WTC11 (cell line): ENCODE measurements at regions not wholly inside any gene's neighbourhood (a gene's known extent, or its start where the extent isn't known, plus 50 kb on each side); places are given as distances from the start of the nearest gene placed in this dataset.

ENCODE experiments used
- ATAC-seq: fragments of 200-7000 bp; cut with Tn5 transposase; 2 replicates; pipeline ENCODE4 v1.10.0; 2021; ENCODE audit warnings: mild to moderate bottlenecking, moderate library complexity
- CTCF ChIA-PET: fragments of 300-600 bp; sonication (Branson Sonifier 250); formaldehyde crosslinking; loops from one replicate; lab custom pipeline; 2021; ENCODE audit warnings: antibody characterized with exemption; lab: Charles Lee
- POLR2A ChIA-PET: fragments of 350-600 bp; sonication (Branson Sonifier 250); formaldehyde crosslinking; loops from one replicate; lab custom pipeline; 2021; ENCODE audit warnings: antibody characterized with exemption; lab: Charles Lee
- DNase-seq: peaks from one replicate; pipeline ENCODE4 v3.0.0; 2021; ENCODE audit warnings: low spot score
- H3K27ac Mint-ChIP-seq: 2 replicates; pipeline ENCODE4 v1.8.0; 2021; ENCODE audit warnings: mixed read lengths
- H3K27me3 Mint-ChIP-seq: 2 replicates; pipeline ENCODE4 v1.8.0; 2021; ENCODE audit warnings: low read depth, mild to moderate bottlenecking, moderate library complexity, mixed read lengths
- H3K36me3 Mint-ChIP-seq: 2 replicates; pipeline ENCODE4 v1.8.0; 2021; ENCODE audit warnings: mixed read lengths
- H3K4me1 Mint-ChIP-seq: 2 replicates; pipeline ENCODE4 v1.8.0; 2022; ENCODE audit warnings: mixed read lengths
- H3K4me3 Mint-ChIP-seq: 2 replicates; pipeline ENCODE4 v1.8.0; 2021; ENCODE audit warnings: mild to moderate bottlenecking, moderate library complexity, mixed read lengths
- H3K9me3 Mint-ChIP-seq: 2 replicates; pipeline ENCODE4 v1.8.0; 2021; ENCODE audit warnings: mixed read lengths
- AFF4 ChIP-seq: sonication (generic); formaldehyde crosslinking; IDR thresholded peaks from 2 replicates; pipeline ENCODE4 v1.8.1; 2023; ENCODE audit warnings: mild to moderate bottlenecking, missing genetic modification reagents, borderline replicate concordance
- ATF6 ChIP-seq: sonication (generic); formaldehyde crosslinking; IDR thresholded peaks from 2 replicates; pipeline ENCODE4 v1.8.1; 2023; ENCODE audit warnings: mild to moderate bottlenecking, missing genetic modification reagents
- CTCF ChIP-seq: fragments of 200-600 bp; IDR thresholded peaks from 2 replicates; pipeline ENCODE4 v1.8.0; 2022; ENCODE audit warnings: antibody characterized with exemption
- E2F4 ChIP-seq: sonication (generic); formaldehyde crosslinking; IDR thresholded peaks from 2 replicates; pipeline ENCODE4 v1.8.1; 2022; ENCODE audit warnings: low read depth, mild to moderate bottlenecking, moderate library complexity, missing genetic modification reagents, borderline replicate concordance
- ESRRA ChIP-seq: sonication (generic); formaldehyde crosslinking; IDR thresholded peaks from 2 replicates; pipeline ENCODE4 v1.8.1; 2022; ENCODE audit warnings: mild to moderate bottlenecking, missing genetic modification reagents, borderline replicate concordance
- ETV6 ChIP-seq: sonication (generic); formaldehyde crosslinking; IDR thresholded peaks from 2 replicates; pipeline ENCODE4 v1.8.1; 2022; ENCODE audit warnings: mild to moderate bottlenecking, missing genetic modification reagents
- FOXJ3 ChIP-seq: sonication (generic); formaldehyde crosslinking; IDR thresholded peaks from 2 replicates; pipeline ENCODE4 v1.9.0; 2021; ENCODE audit warnings: missing genetic modification reagents, mild to moderate bottlenecking, borderline replicate concordance
- GTF2I ChIP-seq: fragments of 250-450 bp; sonication (Bioruptor Pico); conservative IDR thresholded peaks from 2 replicates; pipeline ENCODE4 v1.4.0; 2021; ENCODE audit warnings: mild to moderate bottlenecking
- HMGA2 ChIP-seq: fragments of 250-450 bp; sonication (Bioruptor Pico); IDR thresholded peaks from 2 replicates; pipeline ENCODE4 v1.4.0; 2021; ENCODE audit warnings: mild to moderate bottlenecking, moderate library complexity
- NFE2L1 ChIP-seq: sonication (generic); formaldehyde crosslinking; IDR thresholded peaks from 2 replicates; pipeline ENCODE4 v1.8.1; 2023; ENCODE audit warnings: missing genetic modification reagents
- NR2C2 ChIP-seq: sonication (generic); formaldehyde crosslinking; IDR thresholded peaks from 2 replicates; pipeline ENCODE4 v1.8.0; 2022; ENCODE audit warnings: mild to moderate bottlenecking, missing genetic modification reagents
- PREB ChIP-seq: sonication (generic); formaldehyde crosslinking; IDR thresholded peaks from 2 replicates; pipeline ENCODE4 v1.8.1; 2022; ENCODE audit warnings: mild to moderate bottlenecking, missing genetic modification reagents, moderate library complexity, borderline replicate concordance
- SMAD3 ChIP-seq: sonication (generic); formaldehyde crosslinking; IDR thresholded peaks from 2 replicates; pipeline ENCODE4 v1.8.0; 2022; ENCODE audit warnings: missing genetic modification reagents, mild to moderate bottlenecking, borderline replicate concordance
- SP1 ChIP-seq: sonication (generic); formaldehyde crosslinking; conservative IDR thresholded peaks from 2 replicates; pipeline ENCODE4 v1.8.1; 2022; ENCODE audit warnings: missing genetic modification reagents
- TCF7 ChIP-seq: sonication (generic); formaldehyde crosslinking; IDR thresholded peaks from 2 replicates; pipeline ENCODE4 v1.8.0; 2022; ENCODE audit warnings: mild to moderate bottlenecking, low read depth, missing genetic modification reagents, moderate library complexity
- TEAD4 ChIP-seq: sonication (generic); formaldehyde crosslinking; IDR thresholded peaks from 2 replicates; pipeline ENCODE4 v1.8.0; 2022; ENCODE audit warnings: mild to moderate bottlenecking, missing genetic modification reagents
- USF2 ChIP-seq: sonication (generic); formaldehyde crosslinking; IDR thresholded peaks from 2 replicates; pipeline ENCODE4 v1.8.1; 2023; ENCODE audit warnings: mild to moderate bottlenecking, missing genetic modification reagents, moderate library complexity
- ZNF396 ChIP-seq: fragments of 250-450 bp; sonication (Bioruptor Pico); IDR thresholded peaks from 2 replicates; pipeline ENCODE4 v1.8.0; 2021; ENCODE audit warnings: mild to moderate bottlenecking, moderate library complexity, borderline replicate concordance

- DNase-seq = no peak
- Mint-ChIP-seq H3K36me3 (no peaks in the 10 kb centered on the region), H3K4me1 (peaks cover 2% of the 10 kb centered on the region), H3K27me3 (no peaks in the 10 kb centered on the region), H3K4me3 (no peak overlapping the region), H3K27ac (no peak overlapping the region), H3K9me3 (peaks cover 12% of the 10 kb centered on the region)
- TF ChIP-seq ZNF396 (no peak), USF2 (CRISPR knock-in tag) (no peak), SMAD3 (CRISPR knock-in tag) (no peak), NFE2L1 (CRISPR knock-in tag) (no peak), E2F4 (no peak), ETV6 (CRISPR knock-in tag) (no peak), HMGA2 (CRISPR knock-in tag) (no peak), NR2C2 (CRISPR knock-in tag) (no peak), SP1 (no peak), TEAD4 (CRISPR knock-in tag) (no peak), FOXJ3 (CRISPR knock-in tag) (no peak), GTF2I (no peak), AFF4 (no peak), ATF6 (CRISPR knock-in tag) (no peak), CTCF (no peak)
- CTCF ChIA-PET = no interaction called here
- POLR2A ChIA-PET = no interaction called here
- no peak for ATAC-seq
Measured at GRCh38 chr11:29786092-29786491, 230.7 kb downstream of the KCNA4 start.

- peaks cover 4% of the 10 kb centered on the region; the same call in 1 of the 2 replicates for H3K9me3 Mint-ChIP-seq
- DNase-seq (no peak), ATAC-seq (no peak)
- H3K36me3 Mint-ChIP-seq = no peaks in the 10 kb centered on the region
- no peak overlapping the region for H3K27ac Mint-ChIP-seq
- CTCF ChIA-PET = no interaction called here
- H3K4me3 Mint-ChIP-seq = no peak overlapping the region
- H3K27me3 Mint-ChIP-seq = no peaks in the 10 kb centered on the region; the same call in 1 of the 2 replicates
- peaks cover 12% of the 10 kb centered on the region for H3K4me1 Mint-ChIP-seq
- POLR2A ChIA-PET = no interaction called here
- TF ChIP-seq TCF7 (CRISPR knock-in tag) = no peak
- TF ChIP-seq AFF4 = no peak
- no peak for TF ChIP-seq PREB (CRISPR knock-in tag)
- no peak for TF ChIP-seq ZNF396
- TF ChIP-seq ESRRA (CRISPR knock-in tag) = no peak
Measured at GRCh38 chr11:29783506-29783905, 233.3 kb downstream of the KCNA4 start.
